OCI-LY1 (cell line): ENCODE measurements at regions not wholly inside any gene's neighbourhood (a gene's known extent, or its start where the extent isn't known, plus 50 kb on each side); places are given as distances from the start of the nearest gene placed in this dataset.

Experiments
- EZH2 ChIP-seq: fragments of 200-600 bp; sonication (generic), shearing (Covaris generic); IDR thresholded peaks from 2 replicates; pipeline ENCODE4 v1.8.0; 2017; ENCODE audit warnings: borderline replicate concordance, mixed run types, mild to moderate bottlenecking, antibody characterized with exemption, low read length, moderate library complexity, mixed read lengths
- TF ChIP-seq, protein P1 (sequence below): fragments of 200-600 bp; sonication (generic), shearing (Covaris generic); IDR thresholded peaks from 2 replicates; pipeline ENCODE4 v1.5.1; 2017; ENCODE audit warnings: mild to moderate bottlenecking, antibody characterized with exemption, low read length, moderate library complexity, mixed read lengths

DNA sequence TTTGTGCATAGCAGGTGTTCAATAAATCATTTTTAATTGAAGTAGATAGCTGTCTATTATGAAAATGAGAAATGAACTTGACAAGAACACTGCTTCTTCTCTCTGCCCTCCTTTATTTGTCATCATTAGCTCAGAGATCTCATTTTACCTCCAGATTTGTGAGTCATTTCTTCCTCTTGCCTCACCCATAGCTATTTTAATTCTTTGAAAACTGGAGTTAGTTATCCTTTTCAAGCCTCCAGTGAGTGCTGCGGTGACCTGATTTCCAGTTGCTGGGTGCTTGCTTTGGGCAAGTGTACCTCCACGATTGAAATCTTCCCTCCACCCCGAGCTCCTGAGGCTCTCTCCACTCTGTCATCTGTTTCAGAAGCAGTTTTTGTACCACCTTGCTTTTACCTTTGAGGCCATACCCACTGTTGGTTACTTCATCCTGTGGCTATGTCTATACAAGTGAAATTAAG, 114.6 kb downstream of the NFKBIZ start:
- TF ChIP-seq EZH2 = no peak
- TF ChIP-seq, protein P1, sequence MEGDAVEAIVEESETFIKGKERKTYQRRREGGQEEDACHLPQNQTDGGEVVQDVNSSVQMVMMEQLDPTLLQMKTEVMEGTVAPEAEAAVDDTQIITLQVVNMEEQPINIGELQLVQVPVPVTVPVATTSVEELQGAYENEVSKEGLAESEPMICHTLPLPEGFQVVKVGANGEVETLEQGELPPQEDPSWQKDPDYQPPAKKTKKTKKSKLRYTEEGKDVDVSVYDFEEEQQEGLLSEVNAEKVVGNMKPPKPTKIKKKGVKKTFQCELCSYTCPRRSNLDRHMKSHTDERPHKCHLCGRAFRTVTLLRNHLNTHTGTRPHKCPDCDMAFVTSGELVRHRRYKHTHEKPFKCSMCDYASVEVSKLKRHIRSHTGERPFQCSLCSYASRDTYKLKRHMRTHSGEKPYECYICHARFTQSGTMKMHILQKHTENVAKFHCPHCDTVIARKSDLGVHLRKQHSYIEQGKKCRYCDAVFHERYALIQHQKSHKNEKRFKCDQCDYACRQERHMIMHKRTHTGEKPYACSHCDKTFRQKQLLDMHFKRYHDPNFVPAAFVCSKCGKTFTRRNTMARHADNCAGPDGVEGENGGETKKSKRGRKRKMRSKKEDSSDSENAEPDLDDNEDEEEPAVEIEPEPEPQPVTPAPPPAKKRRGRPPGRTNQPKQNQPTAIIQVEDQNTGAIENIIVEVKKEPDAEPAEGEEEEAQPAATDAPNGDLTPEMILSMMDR = no peak
